ENCODE measurements at regions not wholly inside any gene's neighbourhood (a gene's known extent, or its start where the extent isn't known, plus 50 kb on each side); places are given as distances from the start of the nearest gene placed in this dataset.

DNA sequence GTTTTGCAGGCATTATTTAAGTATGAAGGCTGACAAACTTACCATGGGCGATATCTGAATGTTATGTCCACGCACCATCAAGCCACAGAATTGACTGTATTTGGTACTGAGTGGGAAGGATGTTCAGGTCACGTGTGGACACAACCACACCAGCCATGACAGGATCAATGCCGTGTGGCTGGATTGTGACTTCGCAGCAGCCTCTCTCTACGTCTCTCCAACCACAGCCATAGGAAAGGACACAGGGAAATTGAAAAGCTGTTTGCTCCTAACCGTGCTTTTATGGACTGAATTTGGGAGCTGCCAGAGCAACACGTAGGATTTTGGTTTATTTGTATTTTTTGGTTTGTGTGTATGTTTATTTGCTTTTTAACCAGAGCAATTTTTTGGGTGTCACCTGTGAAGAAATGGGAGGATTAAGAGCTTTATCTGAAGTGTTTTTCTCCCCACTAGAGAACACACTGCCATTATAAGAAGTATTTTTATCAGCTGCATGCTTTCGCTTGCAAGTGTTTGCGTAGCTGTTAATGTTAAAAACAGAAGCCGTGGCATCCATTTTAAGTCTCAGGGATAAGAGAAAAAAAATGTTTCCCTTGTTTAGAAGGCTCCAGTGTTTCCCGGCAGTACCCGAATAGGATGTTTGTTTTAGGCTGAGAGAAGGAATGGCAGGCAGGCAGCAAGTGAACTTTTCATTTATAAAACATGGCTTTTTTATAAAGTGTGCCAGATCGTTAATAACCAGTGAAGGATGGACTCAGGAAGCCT lies 401.1 kb upstream of the NFE2L3 start:
- peak overlapping the region in 1 of 2 donors; percentile 43 for H3K27ac ChIP-seq
- H3K9me3 ChIP-seq: no peaks in the 10 kb centered on the region
- no peaks in the 10 kb centered on the region for H3K27me3 ChIP-seq
- intact Hi-C loops (cut with DNase I): no loop called here
- no peaks in the 10 kb centered on the region for H3K36me3 ChIP-seq
- DNase-seq: no peak
- 44 to 49% (median 47%) methylated on average over 14 of the region's 14 CpGs for WGBS, 3 donors
- TF ChIP-seq POLR2A (IDR thresholded peaks at IDR 0.05) (no peak), EP300 (IDR thresholded peaks at IDR 0.05) (no peak)
- peaks cover 5% of the 10 kb centered on the region for H3K4me1 ChIP-seq (ENCODE audit: insufficient read depth)
- H3K4me3 ChIP-seq: no peak overlapping the region

DNA sequence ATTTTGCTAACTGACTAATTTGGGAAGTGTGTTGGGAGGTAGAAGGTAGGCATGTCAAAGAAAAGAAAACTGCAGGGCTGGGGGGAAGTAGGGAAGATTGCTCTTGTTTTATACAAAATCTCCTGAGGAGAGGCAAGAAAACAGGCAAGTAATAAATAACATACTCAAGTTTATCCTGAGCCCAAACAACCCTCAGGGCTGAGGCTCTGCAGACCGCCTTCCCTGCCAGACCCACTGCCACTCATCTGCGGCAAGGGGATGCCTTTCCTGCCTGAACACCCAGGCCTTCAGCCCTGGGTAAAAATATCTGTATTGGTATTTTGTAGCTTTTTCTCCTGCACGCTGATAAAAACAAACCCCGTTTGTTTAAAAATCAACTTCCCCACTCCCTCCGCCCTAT lies 399.8 kb upstream of the NFE2L3 start:
- 63 to 74% (median 64%) methylated on average over 5 of the region's 5 CpGs for WGBS, 3 donors
- Histone ChIP-seq H3K27me3 (no peaks in the 10 kb centered on the region), H3K4me1 (ENCODE audit: insufficient read depth) (peaks cover 5% of the 10 kb centered on the region), H3K4me3 (no peak overlapping the region), H3K27ac (no peak overlapping the region), H3K9me3 (no peaks in the 10 kb centered on the region), H3K36me3 (no peaks in the 10 kb centered on the region)
- DNase-seq: no peak
- TF ChIP-seq, protein P1, sequence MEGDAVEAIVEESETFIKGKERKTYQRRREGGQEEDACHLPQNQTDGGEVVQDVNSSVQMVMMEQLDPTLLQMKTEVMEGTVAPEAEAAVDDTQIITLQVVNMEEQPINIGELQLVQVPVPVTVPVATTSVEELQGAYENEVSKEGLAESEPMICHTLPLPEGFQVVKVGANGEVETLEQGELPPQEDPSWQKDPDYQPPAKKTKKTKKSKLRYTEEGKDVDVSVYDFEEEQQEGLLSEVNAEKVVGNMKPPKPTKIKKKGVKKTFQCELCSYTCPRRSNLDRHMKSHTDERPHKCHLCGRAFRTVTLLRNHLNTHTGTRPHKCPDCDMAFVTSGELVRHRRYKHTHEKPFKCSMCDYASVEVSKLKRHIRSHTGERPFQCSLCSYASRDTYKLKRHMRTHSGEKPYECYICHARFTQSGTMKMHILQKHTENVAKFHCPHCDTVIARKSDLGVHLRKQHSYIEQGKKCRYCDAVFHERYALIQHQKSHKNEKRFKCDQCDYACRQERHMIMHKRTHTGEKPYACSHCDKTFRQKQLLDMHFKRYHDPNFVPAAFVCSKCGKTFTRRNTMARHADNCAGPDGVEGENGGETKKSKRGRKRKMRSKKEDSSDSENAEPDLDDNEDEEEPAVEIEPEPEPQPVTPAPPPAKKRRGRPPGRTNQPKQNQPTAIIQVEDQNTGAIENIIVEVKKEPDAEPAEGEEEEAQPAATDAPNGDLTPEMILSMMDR (IDR thresholded peaks at IDR 0.05): no peak
- TF ChIP-seq POLR2A (IDR thresholded peaks at IDR 0.05): no peak
- no peak for TF ChIP-seq EP300 (IDR thresholded peaks at IDR 0.05)
- intact Hi-C loops (cut with DNase I): no loop called here

DNA sequence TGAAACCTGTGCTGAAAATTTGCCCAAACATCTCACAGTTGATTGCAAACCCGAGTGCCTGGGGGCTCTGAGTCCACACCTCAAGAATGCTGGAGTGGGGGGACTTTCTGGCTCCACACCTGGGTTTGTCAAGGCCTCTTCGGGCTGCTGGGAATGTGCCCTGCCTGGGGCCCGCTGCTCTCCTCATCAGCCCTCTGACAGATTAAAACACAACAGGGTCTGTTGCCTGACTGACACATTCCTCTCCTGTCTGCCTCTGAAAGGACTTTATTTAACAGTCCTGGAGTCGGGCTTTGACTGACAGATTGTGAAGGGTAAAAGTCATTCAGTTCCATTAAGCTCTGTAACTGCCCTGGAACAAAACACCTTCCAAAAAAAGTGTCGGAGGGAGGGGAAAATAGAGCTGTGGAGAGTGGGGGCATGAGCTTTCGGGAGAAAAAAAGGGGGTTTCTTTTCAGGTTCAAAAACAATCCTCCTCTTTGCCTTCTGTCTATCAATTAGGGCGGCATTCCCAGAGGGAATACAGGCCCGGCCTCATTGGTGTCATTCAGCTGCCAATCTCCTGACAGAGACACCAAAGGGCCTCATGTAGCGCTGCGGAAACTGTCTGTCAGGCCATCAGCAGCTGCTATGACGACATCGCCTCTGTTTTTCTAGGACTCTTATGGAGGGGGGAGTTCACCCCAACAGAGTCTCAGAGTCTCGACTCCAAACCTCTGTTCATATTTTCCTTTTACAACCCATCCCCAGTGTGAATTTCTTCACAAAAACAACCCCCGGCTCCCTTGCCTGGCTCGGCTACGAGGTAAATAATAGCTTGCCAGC lies 398.8 kb upstream of the NFE2L3 start:
- Histone ChIP-seq H3K4me3 (no peak overlapping the region), H3K9me3 (no peaks in the 10 kb centered on the region), H3K27me3 (no peaks in the 10 kb centered on the region), H3K27ac (no peak overlapping the region), H3K36me3 (no peaks in the 10 kb centered on the region), H3K4me1 (ENCODE audit: insufficient read depth) (peaks cover 5% of the 10 kb centered on the region)
- TF ChIP-seq, protein P1 (IDR thresholded peaks at IDR 0.05): no peak
- no peak for TF ChIP-seq POLR2A (IDR thresholded peaks at IDR 0.05)
- TF ChIP-seq EP300 (IDR thresholded peaks at IDR 0.05): no peak
- intact Hi-C loops (cut with DNase I): no loop called here
- no peak for DNase-seq
- WGBS, 3 donors: 88 to 92% (median 91%) methylated on average over 16 of the region's 16 CpGs

DNA sequence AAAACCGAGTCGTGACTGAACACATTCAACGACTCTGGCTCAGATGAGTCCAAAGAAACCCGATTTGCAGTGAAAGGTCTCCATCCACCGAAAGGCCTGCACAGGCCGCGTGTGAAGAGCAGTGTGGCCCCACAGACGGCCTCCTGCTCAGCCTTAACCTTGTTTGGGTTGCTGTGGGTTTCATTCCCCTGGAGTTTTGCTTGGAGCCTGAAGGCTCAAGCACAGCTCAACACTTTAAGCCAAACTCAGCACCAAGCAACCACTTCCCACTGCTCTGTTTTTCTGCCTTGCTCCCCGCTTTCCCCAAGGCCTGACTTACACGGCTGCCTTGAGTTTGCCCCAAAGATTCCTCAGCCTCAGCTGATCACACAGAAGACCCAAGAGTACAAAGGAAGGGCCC lies 398.2 kb upstream of the NFE2L3 start:
- TF ChIP-seq, protein P1 (IDR thresholded peaks at IDR 0.05): no peak
- TF ChIP-seq EP300 (IDR thresholded peaks at IDR 0.05) (no peak), POLR2A (IDR thresholded peaks at IDR 0.05) (no peak)
- intact Hi-C loops (cut with DNase I): no loop called here
- Histone ChIP-seq H3K27ac (no peak overlapping the region), H3K4me3 (no peak overlapping the region), H3K4me1 (ENCODE audit: insufficient read depth) (peaks cover 5% of the 10 kb centered on the region), H3K27me3 (no peaks in the 10 kb centered on the region), H3K36me3 (no peaks in the 10 kb centered on the region), H3K9me3 (no peaks in the 10 kb centered on the region)
- 92 to 96% (median 95%) methylated on average over 10 of the region's 10 CpGs for WGBS, 3 donors
- no peak for DNase-seq
